GM12873 (cell line): ENCODE measurements at regions not wholly inside any gene's neighbourhood (a gene's known extent, or its start where the extent isn't known, plus 50 kb on each side); places are given as distances from the start of the nearest gene placed in this dataset.

Experiments
- TF ChIP-seq, protein P1 (sequence below): IDR thresholded peaks from 2 replicates; pipeline ENCODE4 v1.5.1; 2012; ENCODE audit warnings: low read depth, mild to moderate bottlenecking, moderate library complexity, low read length, control low read depth; ENCODE audit not compliant: insufficient read depth; ENCODE audit errors: missing control alignments

DNA sequence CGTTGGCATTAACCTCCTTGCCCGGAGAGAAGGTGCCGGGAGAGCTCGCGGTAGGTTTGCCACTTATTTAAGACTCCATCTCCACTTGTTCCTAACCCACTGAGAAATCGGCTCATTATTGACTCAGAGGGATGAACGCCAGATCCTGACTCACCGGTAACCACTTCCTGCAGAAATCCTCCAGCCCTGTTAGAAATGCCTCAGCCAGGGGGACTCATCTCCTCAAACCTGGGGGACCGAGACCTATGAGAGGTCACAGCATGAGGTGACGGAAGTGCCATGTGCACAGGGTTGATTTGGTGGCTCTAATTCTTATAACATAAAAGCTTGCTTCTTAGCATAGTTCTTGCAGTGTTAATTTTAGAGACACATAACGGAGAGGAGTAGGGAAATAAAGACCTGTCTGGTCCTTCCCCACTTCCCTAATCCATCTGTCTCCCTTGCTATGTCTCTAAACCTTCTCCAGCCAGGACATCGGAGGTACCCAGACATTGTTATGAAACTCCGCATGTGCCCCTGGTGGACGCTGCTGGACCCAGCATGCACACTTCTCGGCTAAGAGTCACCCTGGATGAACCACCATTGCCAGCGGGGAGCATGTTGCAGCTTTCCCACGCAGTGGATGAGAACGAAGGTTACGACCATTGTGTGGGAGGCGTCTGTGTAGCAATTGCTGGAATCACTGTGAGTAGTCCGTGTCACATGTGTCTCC is 158.9 kb downstream of the EFNB2 start:
- TF ChIP-seq, protein P1, sequence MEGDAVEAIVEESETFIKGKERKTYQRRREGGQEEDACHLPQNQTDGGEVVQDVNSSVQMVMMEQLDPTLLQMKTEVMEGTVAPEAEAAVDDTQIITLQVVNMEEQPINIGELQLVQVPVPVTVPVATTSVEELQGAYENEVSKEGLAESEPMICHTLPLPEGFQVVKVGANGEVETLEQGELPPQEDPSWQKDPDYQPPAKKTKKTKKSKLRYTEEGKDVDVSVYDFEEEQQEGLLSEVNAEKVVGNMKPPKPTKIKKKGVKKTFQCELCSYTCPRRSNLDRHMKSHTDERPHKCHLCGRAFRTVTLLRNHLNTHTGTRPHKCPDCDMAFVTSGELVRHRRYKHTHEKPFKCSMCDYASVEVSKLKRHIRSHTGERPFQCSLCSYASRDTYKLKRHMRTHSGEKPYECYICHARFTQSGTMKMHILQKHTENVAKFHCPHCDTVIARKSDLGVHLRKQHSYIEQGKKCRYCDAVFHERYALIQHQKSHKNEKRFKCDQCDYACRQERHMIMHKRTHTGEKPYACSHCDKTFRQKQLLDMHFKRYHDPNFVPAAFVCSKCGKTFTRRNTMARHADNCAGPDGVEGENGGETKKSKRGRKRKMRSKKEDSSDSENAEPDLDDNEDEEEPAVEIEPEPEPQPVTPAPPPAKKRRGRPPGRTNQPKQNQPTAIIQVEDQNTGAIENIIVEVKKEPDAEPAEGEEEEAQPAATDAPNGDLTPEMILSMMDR, result peak; percentile 13

DNA sequence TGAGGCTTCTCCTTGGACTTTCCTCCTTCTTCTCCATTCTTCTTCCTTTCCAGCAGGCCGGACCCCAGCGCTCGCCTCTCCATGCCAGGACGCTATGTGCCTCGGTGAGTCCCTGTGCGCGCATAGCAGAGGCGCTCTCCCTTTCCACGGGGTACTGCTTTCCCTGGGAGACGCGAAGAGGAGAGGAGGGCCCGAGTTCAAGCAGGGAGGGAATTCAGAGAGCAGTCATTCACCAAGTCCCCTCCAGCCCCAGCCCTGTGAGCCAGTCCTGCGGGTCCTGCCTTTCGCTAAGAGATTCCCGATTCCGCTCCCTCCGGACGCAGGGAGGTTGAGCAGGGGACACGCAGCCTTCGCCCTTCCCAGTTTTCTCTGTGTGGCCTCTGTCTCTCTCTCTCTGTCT is 160.4 kb downstream of the EFNB2 start:
- TF ChIP-seq, protein P1, result no peak

- TF ChIP-seq, protein P1, result no peak
Observed at GRCh38 chr13:106374631-106375030, 160.8 kb downstream of the EFNB2 start.

- TF ChIP-seq, protein P1, result no peak
Observed at GRCh38 chr13:106373989-106374572, 161.4 kb downstream of the EFNB2 start.

DNA sequence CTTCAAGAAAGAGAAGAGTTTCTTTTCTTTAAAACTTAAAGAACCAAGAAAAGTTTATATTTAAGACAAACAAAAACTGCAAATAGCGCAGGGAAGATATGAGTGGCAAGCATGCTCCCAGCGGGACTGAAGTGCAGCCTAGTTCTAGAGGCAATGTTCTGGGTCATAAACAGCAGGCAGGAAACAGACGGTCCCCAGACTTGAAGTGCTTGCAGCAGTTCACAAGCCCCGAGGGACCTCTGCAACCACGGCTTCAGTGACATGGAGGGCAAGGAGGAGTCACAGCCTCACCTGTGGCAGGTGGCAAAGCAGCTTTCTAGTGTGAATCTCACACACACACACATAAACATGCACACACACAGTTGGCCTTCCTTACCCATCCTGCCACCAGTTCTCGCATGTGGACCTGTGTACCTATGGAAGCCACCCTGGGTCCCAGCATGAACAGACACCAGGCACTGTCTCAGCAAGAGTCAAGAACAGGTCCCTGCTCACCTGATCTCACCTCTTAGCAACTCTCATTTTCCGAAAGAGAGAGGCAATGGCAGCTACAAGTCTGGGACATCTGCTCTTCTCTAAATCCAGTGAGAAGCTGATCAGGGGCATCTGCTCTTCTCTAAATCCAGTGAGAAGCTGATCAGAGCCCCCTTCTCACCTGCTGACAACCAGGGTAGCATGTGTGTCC is 162.0 kb downstream of the EFNB2 start:
- TF ChIP-seq, protein P1, result no peak

- TF ChIP-seq, protein P1, result no peak
Observed at GRCh38 chr13:106372199-106373155, 163.0 kb downstream of the EFNB2 start.
